GM18499 (cell line): ENCODE measurements at regions not wholly inside any gene's neighbourhood (a gene's known extent, or its start where the extent isn't known, plus 50 kb on each side); places are given as distances from the start of the nearest gene placed in this dataset.
"Not testable (repeated sequence)": the region's sequence is repeated elsewhere in the genome, so short reads cannot be mapped to it uniquely, and the experiment has no call there.

Experiments
- ATAC-seq: cut with Tn5 transposase; IDR thresholded peaks from one replicate; pipeline ENCODE4 v1.9.1; 2021; ENCODE audit warnings: moderate number of reproducible peaks; ENCODE audit not compliant: insufficient read depth, unreplicated experiment

- ATAC-seq, result not testable (repeated sequence)
These were observed 150.9 kb upstream of the TEX13D start for GRCh38 chrX:124181515-124181914.

GRCh38 chrX:124190440-124190839, 142.0 kb upstream of the TEX13D start:
- no peak for ATAC-seq

DNA sequence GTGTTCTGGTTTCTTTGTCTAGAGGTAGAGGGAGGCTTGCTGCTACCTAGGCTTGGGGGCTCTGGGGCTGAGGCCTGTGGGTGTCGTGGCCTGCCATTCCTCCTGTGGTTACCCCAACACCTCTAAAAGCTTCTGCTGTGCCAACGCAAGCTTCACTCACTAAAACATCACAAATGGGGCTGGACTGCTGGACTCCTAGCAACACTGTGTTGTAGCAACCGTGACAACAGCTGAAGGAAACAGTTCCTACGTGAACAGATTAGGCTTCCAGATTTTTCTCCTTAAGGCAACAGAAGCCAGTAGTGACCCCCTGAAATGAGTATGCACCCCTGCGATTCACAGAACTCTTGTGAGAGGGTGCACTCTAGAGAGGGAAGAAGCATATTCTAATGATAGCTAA, 138.3 kb upstream of the TEX13D start:
- ATAC-seq, result no peak

DNA sequence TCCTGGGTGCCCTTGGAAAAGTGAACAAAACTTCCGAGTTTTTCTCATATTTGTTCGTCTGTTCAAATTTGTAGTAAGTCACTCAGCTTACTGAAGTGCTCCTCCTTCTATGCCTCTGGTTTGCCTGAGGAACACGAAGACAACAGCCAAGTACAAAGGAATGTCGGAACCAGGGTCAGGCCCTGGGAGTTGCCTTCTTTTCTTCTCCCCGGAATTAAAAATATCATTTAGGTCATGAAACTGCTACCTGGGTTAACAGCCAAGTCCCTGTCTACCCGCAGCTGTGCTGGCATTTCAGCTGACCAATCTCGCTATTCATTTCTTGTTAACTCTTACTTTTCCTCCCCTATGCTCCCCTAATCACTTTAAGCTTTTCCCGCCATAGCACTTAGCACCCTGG, 137.6 kb upstream of the TEX13D start:
- ATAC-seq, result no peak

GRCh38 chrX:124203311-124203710, 129.1 kb upstream of the TEX13D start:
- ATAC-seq, result no peak

GRCh38 chrX:124208660-124209059, 123.8 kb upstream of the TEX13D start:
- no peak for ATAC-seq

- no peak for ATAC-seq
These were observed 122.5 kb upstream of the TEX13D start for GRCh38 chrX:124209792-124210576.

GRCh38 chrX:124211312-124211942, 121.0 kb upstream of the TEX13D start:
- peak; percentile 73 for ATAC-seq

DNA sequence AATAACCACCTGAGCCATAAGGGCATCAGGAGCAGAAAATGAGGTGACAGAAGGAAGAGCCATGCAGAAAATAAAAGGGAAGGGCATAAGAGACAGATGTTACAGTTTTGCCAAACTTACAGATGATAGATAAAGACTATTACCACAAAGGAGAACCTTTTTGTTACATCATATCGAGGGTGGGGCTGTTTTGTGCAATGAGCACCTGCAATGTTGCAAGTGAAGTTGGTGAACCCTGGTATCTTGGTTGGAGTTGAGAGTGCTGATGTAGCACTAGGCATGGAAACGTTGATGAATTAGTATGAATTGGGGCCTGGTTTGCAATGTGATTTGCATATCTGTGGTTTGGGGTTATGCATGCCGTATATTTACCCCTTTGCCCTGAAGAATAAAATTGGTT, 119.8 kb upstream of the TEX13D start:
- ATAC-seq, result no peak

DNA sequence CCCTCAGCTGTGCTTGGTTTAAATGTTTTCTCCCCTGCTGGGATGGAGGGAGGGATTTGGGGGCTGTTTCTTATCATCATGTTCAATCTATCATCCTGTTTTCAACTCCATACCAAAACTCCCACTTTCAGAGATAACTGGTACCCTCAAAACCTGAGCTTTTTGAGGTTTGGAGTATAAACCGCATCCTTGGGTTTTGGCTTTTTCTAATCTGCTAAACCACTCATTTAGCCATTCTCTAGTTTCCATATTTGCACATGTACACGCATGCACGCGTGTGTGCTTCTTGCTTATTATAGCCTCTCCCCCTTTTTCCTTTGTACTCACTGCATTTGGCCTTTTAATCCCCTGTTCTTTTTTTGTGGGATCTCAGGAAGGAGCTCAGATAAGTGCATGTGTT, 116.7 kb upstream of the TEX13D start:
- no peak for ATAC-seq

DNA sequence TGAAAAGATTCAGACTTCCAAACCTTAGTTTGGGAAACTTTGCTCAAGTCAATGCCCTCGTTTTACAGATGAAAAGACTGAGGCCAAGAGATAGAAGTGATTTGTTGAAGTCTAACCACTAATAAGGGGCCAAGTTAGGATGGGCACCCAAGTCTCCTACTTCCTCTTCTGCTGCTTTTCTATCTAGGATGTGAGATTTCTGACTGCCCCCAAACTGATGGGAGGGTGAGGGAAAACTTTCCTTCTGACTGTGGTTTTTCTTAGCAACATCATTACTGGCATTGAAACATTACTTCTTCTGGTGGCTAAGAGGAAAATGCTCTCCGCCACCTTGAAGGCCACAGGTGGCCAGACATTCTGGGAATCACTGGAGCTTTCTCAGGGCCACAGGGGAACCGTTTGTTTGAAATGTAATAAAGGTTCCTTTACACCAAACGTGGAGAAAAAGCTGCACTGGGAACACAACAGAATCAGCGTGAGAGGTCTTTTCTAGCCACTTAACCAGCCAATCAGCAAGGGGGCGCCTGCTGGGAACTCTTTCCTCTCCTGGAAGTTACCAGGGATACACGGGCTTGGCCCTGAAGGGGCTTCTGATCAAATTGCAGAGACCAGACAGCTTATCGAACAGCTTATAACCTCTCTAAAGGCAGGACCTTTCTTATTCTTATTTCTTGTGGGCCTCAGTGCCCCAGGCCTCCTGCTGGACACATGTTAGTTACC, 115.9 kb upstream of the TEX13D start:
- no peak for ATAC-seq

GRCh38 chrX:124217304-124218251, 114.9 kb upstream of the TEX13D start:
- ATAC-seq, result no peak

DNA sequence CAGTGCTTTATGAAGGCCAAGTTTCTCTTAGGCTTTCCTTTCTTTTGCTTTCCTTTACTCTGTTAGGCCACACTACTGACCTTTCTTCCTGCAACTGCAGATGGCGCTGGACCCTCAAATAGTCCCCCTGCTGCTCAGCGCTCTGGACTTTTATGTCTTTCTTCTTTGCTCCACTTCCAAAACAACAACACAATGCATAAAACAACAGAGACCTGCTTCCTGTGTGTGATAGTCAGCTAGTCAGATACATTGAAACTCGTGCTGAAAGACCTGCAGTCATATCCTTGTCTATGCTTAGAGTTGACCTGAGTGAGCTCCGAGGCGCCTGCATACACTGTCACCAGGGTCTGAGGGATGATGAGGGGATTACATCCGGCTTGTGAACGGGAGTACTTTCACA, 108.9 kb upstream of the TEX13D start:
- no peak for ATAC-seq

DNA sequence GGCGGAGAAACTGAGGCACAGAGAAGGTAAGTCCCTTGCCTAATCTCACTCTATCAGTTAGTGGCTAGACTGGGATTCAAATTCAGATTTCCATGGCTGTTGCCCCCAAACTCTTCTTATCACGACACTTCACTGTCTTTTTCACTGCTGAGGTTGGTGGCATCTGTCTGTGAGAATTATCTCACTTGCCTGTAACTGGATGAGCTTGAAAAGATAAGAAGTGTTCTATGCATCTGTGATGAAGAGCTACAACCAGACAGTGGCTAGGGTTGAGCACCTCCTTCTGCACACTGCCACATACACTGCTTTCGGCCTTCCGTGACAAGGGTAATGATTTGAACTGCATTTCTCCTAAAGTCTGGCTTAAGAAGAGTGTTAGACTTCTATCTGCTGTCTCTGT, 107.9 kb upstream of the TEX13D start:
- no peak for ATAC-seq

- ATAC-seq, result no peak
These were observed 106.3 kb upstream of the TEX13D start for GRCh38 chrX:124226129-124226528.

DNA sequence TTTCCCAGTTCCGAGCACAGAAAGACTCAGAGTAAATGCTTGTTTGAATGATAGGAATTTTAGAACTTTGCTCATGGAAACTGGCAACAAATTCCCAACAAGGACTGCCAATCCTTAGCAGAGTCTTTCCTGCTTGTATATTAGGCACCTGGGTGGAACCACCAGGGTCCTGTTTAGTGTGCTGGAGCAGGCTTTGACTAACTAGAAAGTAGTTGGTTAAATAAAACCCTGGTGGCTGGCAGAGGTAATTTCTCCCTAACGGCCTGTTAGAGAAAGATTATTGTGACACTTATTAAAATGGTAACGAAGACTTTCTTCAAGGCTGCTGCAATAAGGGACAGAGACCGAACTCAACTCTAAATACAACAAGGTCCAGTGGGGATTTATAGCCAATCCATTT, 103.6 kb upstream of the TEX13D start:
- no peak for ATAC-seq

DNA sequence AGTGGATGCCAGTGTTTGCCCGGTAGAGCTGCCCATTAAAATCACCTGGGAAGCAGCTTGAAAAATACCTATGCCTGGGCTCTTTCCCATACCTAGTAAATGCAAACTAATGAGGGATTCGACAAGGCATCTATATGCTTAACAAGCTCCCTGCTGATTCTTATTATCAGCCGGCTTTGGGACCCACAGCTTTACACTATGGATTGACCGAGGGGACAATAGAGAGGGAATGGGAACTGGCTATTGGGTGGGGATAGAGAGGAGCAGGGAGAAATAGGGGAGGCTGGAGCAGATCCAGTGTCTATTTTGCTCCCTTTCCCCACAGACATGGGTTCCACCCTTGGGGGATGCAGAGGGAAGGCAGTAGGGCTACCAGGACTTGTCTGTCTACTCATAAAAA, 103.1 kb upstream of the TEX13D start:
- no peak for ATAC-seq

GRCh38 chrX:124230655-124231450, 101.6 kb upstream of the TEX13D start:
- ATAC-seq, result no peak

- no peak for ATAC-seq
These were observed 101.1 kb upstream of the TEX13D start for GRCh38 chrX:124231451-124231759.
